HG03460 (cell line): ENCODE measurements at regions not wholly inside any gene's neighbourhood (a gene's known extent, or its start where the extent isn't known, plus 50 kb on each side); places are given as distances from the start of the nearest gene placed in this dataset.
"Not testable (repeated sequence)": the region's sequence is repeated elsewhere in the genome, so short reads cannot be mapped to it uniquely, and the experiment has no call there.

Experiments
- ATAC-seq: cut with Tn5 transposase; IDR thresholded peaks from one replicate; pipeline ENCODE4 v1.9.1; 2021; ENCODE audit not compliant: unreplicated experiment

- ATAC-seq, result no peak
Measured at GRCh38 chr10:78427497-78428031, 393.9 kb downstream of the RPS24 start.

DNA sequence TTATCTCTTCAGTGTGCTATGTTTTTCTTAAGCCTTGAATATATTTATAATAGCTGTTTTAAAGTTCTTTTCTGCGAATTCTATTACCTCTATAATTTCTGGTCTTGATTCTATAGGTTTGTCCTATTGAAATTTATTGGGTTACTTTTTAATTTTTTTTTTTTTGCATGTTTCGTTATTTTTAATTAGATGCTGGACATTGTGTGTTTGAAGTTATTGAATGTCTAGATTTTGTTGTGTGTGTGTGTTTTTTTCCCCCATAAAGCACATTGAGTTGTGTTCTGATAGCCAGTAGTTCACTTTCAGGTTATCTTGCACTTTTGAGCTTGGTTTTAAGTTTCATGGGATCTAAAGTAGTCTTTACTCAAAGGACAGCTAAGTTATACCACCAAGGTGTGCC is 394.9 kb downstream of the RPS24 start:
- ATAC-seq, result no peak

- no peak for ATAC-seq
Measured at GRCh38 chr10:78429984-78430383, 396.3 kb downstream of the RPS24 start.

GRCh38 chr10:78432583-78432982 is 398.9 kb downstream of the RPS24 start:
- ATAC-seq, result no peak

- no peak for ATAC-seq
Measured at GRCh38 chr10:78433076-78433595, 399.5 kb downstream of the RPS24 start.

DNA sequence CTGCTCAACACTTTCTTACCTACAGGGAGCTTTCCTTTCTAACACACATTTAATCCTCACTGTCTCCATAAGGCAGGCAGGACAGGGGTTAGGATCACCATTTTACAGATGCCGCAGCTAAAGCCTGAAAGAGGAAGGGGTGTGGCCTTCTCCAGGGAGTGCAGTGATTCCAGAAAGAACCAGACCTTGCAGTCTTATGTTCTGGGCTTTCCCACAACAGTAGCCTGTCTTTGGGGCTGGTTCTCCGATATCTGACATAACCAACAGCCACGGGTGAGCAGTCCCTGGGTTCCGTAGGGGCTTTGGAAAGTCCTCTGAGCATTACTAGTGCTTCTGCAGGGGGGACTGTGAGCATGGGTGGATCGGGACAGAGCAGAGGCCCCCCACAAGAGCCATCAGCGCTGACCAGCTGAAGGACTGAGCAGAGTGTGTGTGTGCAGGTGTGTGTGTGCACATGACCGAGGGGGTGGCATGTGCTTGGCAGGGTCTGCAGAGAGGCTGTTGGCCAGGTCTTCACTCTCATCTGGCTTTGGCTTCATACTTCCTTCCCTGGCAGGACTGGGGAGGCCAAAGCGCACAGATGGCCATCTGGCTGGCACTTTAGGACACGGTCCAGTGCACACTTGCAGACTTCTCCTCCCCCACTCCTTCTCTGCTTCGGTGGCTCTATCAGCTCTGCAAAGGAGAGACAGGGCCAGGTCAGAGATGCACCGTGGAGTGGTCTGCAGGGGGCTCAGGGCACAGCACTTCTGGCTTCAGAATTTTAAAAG is 400.3 kb downstream of the RPS24 start:
- no peak for ATAC-seq

- ATAC-seq, result no peak
Measured at GRCh38 chr10:78434886-78435285, 401.2 kb downstream of the RPS24 start.

- ATAC-seq, result no peak
Measured at GRCh38 chr10:78435484-78436221, 402.0 kb downstream of the RPS24 start.

DNA sequence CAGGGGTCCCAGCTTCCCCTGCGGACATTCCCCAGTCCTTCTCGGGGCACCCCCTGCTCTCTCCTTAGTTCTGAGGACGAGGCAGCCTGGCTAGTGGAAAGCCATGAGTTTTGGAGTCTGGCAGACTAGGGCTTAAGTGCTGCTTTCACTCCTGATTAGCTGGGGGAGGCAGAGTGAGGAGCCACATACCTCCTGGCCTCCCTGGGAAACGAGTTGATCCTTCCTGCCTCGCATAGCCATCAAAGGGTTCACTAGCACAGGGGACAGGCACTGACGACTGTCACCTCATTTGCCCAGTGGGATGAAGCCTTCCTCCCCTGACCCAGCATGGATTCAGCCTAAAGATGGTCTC is 402.5 kb downstream of the RPS24 start:
- ATAC-seq, result no peak

DNA sequence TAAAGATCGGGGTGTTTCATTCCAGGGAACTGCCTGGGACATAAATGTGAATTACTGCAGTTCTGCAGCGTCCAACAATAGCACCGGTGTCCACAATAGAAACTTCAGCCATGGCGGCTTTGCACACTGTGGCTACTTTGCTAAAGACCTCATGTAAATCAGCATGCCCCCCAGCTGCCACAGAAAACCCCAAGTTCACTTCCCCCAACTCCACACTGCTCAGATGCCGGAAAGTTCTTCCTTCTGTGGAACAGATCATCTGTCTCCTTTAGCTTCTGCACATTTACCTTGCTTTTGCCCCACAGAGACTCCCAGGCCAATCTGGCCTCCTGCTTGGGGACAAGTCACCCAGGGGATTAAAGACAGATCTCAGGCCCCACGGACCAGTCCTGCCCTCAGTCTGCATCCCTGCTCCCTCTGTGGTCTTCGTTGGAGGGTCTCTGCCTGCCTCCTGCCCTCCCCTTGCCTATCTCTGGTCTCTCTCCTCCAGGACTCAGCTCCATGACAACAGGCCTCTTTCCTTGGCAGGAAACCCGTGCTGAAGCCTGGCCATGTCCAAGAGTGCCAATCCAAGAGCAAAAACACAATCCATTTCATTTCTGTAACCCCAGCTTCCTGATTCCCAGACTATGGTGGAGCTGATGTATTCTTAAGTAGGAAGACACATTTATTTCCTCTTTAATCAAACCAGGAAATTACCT is 403.2 kb downstream of the RPS24 start:
- ATAC-seq, result no peak

GRCh38 chr10:78437407-78437768 is 403.7 kb downstream of the RPS24 start:
- no peak for ATAC-seq

DNA sequence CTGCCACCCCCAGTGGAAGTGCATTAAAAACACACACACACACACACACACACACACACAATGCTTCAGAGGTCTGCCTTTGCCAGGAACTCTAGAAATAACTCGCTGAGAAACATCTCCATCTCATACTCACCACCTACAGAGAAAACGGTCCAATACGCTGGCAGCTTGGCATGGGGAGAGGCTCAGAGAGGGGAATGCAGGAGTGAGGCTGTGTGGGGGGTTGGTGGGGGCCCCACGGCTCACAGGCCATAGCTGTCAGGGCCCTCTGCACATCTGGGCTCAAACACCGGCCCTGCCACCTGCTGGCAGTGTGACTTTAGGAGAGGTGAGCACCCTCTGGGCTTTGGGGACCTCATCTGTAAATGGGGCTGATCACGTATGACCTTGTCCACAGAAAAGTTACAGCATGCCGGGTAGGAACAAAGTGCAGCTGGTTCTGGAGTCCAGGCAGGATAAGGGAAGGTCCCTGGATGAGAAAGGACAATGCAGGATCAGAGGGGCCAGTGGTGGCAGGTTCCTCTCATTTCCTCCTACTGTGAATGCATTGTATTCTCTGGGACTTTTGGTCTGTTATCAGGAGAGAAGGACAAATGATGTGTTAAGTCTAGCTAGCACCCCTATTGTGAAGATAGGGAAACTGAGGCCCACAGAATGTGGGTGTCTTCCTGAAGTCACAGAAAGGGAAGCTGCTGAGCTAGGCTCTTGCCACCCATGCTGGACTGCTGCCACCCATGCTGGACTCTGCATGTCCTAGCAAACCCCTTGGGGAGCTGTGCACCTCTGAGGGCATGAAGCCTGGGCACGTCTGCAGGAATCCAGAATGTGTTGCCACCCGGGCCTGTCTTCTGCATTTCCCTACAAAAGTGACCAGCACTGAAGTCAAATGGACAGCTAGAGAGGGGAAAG is 404.6 kb downstream of the RPS24 start:
- ATAC-seq, result no peak

GRCh38 chr10:78438907-78439809 is 405.5 kb downstream of the RPS24 start:
- no peak for ATAC-seq

- no peak for ATAC-seq
Measured at GRCh38 chr10:78441010-78441409, 407.3 kb downstream of the RPS24 start.

DNA sequence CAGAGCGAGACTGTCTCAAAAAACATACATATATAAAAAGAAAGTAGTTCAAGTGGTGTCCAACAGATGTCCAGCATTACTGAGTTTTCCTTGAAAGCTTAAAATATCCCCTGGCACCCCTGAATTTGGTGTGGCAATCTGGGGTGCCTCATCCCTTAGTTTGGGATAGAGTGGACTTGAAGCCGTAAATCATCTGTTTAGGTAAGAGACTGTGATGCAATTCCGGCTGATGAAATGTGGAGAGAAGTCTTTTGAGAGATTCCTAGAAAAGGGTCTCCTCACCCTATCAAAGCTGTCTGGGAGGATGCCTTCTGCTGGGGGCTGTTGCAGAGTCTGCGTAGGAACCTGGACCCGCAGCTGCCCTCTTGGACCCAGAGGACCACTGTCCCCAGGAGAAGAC is 408.0 kb downstream of the RPS24 start:
- ATAC-seq, result no peak

DNA sequence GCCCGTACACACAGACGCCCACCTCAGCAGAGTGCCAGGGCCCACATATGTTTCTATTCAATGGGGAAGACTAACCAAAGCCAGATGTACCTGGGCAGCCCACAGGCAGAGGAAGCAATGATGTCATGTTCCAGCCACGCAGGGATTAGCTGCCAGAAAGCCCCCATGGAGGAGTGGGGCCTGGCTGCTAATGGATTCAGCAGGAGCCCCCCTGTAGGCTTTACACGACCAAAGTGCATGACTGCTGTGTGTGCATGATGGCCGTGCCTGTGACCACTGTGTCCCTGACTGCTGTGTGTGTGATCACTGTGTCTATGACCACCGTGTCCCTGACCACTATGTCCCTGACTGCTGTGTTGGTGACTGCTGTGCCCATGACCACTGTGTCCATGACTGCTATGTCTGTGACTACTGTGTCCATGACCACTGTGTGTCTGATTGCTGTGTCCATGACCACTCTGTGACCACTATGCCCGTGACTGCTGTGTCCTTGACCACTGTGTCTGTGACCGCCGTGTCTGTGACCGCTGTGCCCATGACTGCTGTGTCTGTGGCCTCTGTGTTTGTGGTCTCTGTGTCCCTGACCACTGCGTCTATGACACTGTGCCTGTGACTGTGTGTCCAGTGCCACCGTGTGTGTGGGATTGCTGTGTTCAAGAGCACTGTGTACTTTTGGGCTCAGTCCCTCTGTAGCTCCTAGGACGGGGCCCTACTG is 409.3 kb downstream of the RPS24 start:
- no peak for ATAC-seq

DNA sequence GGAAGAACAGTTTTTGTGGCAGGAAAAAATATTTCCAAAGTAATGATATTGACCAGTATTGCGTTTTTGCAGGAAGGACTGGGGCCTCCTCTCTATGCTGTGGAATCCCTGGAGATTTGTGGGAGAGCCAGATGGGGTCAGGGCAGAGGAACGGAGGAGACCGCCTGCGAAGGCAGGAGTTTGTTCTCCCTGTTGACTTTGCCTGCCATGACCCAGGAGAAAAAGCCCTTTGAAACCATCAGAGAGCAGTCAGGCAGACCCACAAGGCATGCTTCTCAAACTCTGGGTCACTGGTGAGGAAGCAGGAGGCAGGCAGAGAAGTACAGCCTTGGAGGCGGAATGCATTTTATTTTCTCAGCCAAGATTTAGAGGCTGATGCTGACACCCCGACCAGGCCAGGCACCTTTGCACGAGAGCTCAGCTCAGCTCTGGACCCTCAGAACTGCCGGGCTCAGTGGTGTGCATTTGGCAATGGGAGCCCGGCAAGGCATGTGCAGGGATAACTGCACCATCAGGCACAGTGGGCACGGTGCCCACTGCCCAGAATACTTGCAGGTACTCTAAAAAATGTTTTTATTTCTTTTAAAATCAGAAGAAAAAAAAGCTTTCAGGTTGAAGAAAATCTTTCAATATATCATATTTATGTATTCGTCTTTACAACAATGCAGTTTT is 410.4 kb downstream of the RPS24 start:
- no peak for ATAC-seq

DNA sequence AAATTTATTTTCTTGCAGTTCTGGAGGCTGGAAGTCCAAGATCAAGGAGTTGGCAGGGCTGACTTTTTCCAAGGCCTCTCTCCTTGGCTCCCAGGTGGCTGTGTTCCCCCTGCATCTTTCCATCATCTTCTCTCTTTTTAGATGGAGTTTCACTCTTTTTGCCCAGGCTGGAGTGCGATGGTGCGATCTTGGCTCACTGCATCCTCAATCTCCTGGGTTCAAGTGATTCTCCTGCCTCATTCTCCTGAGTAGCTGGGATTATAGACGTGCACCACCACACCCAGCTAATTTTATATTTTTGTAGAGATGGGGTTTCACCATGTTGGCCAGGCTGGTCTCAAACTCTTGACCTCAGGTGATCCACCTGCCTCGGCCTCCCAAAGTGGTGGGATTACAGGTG is 411.1 kb downstream of the RPS24 start:
- not testable (repeated sequence) for ATAC-seq
